HG03060 (cell line): ENCODE measurements at regions not wholly inside any gene's neighbourhood (a gene's known extent, or its start where the extent isn't known, plus 50 kb on each side); places are given as distances from the start of the nearest gene placed in this dataset.

Experiments
- ATAC-seq: cut with Tn5 transposase; IDR thresholded peaks from one replicate; pipeline ENCODE4 v1.9.1; 2021; ENCODE audit warnings: low read depth, moderate number of reproducible peaks; ENCODE audit not compliant: unreplicated experiment

GRCh38 chr15:55031727-55032126, 165.0 kb downstream of the RSL24D1 start:
- ATAC-seq = no peak

DNA sequence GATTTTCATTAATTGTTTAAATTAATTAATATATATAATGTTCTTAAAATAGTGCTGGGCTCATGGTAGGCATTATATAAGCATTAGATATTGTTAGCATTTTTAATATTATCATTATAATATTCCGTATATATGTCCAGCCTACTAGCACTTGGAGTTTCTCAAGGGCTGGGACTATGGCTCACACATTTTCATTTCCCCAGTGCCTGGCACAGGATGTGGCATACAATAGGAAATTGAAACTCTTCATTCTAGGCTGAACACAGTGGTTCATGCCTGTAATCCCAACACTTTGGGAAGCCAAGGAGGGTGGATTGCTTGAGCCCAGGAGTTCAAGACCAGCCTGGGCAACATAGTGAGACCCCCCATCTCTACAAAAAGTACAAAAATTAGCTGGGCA, 170.4 kb downstream of the RSL24D1 start:
- no peak for ATAC-seq

DNA sequence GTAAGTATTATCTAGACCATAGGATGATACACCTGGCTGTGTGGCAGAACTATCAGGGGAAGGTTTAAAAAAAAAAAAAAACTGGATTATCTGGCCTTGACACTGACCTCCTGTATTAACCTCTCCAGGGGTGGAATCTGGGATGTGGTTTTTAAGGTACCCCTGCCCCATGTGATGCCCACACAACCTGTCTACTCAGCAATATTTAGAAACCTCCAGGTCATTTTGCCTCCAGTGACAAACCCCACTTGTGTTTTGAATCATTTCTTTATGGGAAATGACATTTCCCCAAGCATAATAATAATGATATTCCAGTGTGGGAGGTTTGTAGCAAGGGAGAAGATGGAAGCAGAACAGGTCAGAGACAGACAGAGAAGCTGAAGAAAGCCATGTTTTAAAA, 179.1 kb downstream of the RSL24D1 start:
- no peak for ATAC-seq

DNA sequence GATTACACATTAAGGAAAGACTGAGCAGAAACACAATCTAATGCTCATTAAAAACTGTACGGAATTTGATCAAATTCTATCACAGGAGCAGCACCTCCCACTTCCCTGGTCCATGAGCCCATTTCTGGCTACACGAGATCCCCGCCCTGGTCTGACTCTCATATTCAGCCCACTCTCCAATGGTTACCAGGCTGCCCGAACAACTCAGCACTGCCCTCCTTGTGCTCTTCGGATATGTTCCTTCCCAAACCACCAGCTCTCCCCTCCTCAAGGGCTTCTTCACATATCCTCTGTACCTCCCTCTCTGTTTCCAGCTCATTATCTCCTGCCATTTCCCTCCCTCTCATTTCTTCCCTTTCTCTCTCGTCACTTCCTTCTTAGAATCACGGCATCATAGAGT, 180.5 kb downstream of the RSL24D1 start:
- ATAC-seq = no peak

GRCh38 chr15:55015093-55015445, 181.7 kb downstream of the RSL24D1 start:
- no peak for ATAC-seq

GRCh38 chr15:55014391-55015092, 182.2 kb downstream of the RSL24D1 start:
- ATAC-seq = no peak

DNA sequence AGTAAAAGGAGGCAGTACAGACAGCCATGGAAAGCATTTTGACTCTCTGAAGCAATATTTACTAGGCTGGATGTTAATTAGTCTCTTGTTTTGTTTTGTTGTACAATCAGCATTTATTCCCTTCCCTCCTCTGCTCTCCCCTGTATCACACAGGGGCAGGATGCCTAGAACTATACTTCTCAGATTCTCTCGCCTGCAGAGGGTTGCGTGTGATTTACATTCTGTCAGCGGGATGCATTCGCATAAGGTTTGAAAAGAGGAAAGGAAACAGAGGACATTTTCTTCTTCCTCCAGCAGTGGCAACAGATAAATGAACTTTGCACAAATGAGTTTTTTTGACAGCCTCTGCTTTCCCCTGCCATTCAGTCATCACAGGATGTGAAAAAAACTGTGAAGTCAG, 188.3 kb downstream of the RSL24D1 start:
- ATAC-seq = no peak

DNA sequence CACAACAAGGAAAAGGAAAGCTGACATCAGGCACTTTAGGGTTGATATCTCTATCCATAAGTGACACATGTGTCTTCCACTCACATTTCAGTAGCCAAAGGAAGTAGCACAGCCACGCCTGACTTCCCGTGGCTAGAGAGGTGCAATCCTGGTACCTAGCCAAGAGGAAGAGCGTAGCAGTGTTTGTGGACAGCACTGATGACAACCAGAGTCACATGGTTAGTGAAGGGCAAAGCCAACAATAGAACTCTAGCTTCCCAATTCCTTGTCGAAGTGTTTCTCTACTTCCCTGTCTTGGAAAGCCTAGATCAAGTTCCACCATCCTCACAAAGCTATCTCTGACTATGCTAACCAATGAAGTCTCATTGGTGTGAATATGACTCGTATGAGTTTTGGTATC, 189.2 kb downstream of the RSL24D1 start:
- ATAC-seq = no peak

GRCh38 chr15:55005679-55006078, 191.1 kb downstream of the RSL24D1 start:
- no peak for ATAC-seq

- no peak for ATAC-seq
Observed at GRCh38 chr15:55003965-55004873, 192.5 kb downstream of the RSL24D1 start.

DNA sequence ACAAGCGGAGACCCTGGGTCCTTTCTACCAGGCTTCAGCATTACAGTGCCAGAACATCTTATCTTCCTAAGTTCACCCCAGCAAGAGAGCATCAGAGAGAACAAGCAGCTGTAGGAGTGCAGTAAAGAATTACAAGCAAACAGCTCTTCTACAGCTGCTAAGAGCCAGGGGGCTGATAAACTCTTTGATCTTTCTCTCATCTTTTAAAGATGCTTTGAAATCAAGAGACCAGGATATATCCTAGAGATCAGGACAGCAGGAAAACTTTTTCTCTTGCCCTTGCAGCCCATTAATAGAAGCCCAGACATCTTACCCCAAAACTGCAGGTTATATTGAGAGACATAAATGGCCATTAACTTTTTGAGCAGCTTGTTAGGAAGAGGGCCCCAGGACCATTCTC, 198.1 kb downstream of the RSL24D1 start:
- ATAC-seq = no peak

- ATAC-seq = no peak
Observed at GRCh38 chr15:54990793-54991192, 205.9 kb downstream of the RSL24D1 start.

GRCh38 chr15:54987881-54988280, 208.9 kb downstream of the RSL24D1 start:
- no peak for ATAC-seq

DNA sequence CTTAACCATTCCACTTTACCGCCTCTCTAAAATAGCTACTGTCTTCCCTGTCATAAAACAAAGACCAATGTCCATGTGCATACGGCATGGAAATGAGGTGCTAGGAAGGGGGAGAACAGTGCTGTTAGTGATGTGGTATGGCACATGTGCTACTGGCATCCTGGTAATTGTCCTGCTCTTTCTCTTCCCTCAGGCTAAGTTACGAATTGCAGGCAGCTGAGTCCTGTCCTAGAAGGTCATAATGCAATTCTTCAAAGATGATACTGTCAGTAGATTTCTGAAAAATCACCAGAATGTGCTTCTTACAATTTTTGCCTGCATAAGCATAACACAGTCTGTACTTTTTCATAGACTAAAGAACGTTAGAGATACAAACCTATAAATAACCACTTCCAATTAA, 216.8 kb downstream of the RSL24D1 start:
- no peak for ATAC-seq

GRCh38 chr15:54962637-54963036, 234.1 kb downstream of the RSL24D1 start:
- ATAC-seq = no peak

DNA sequence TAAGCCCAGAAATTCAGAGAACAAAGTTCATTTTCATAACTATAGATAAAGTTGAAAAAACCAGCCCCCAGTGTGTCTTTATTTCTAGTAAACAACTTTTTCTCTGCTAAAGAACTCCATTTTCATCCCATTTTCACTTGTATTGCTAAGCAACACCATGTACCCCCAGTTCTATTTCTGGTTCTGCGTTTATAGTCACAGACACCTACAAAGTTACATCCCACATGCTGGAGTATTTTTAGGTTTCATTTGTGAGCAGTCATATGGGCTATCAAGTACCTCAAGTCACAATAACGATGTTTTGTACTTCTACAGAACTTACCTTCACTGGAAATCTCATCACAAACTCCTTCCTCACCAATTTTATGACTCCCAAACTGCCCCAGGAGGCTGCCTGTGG, 236.5 kb downstream of the RSL24D1 start:
- ATAC-seq = no peak

DNA sequence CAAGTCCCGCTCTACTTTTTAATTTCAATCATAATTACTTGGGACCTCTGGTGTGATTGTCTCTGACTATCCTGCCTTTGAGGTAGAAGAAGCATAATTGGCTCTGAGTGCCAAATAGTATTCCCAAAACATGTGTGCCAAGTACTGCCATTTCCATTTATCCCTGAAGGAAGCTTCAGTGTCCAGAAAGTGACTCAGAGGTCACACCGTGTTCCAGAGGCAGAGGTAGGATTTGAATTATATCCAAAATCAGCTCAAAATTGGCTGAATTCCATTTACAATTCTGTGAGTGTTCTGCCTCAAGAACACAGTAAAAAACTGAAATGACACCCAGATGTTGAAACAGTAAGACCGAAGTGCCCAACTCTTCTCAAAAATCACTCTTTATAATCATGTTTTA, 255.3 kb downstream of the RSL24D1 start:
- no peak for ATAC-seq

GRCh38 chr15:54917312-54917711, 279.4 kb downstream of the RSL24D1 start:
- ATAC-seq = no peak

DNA sequence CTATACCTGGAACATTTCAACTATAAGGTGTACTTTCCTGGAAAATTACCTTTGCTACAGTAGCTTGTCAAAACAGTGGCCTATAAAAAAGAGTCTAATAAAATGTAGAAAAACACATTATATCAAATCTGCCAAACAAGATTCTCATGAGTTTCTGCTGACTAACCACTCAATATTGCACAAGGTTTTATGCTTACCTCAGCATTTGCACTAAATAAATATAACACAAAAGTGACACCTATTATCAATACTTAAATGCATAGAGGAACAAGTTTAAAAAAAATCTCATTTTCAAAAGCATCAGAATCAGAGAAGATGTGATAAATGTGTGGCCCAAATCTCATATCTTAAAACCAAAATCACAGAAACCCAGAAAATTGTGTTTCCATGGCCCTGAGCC, 281.4 kb downstream of the RSL24D1 start:
- ATAC-seq = no peak

GRCh38 chr15:54884312-54884711, 312.4 kb downstream of the RSL24D1 start:
- ATAC-seq = no peak

GRCh38 chr15:54859982-54860381, 336.8 kb downstream of the RSL24D1 start:
- ATAC-seq = no peak

DNA sequence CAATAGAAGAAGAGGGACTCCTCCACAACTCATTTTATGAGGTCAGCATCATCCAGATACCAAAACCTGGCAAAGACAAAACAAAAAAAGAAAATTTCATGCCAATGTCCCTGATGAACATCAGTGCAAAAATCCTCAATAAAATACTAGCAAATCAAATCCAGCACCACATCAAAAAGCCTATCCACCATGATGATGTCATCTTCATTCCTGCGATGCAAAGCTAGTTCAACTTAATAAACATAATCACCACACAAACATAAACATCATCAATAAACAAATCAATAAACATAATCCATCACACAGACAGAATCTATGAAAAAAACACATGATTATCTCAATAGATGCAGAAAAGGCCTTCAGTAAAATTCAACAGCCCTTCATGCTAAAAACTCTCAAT, 342.1 kb downstream of the RSL24D1 start:
- ATAC-seq = no peak
